HCT116 (cell line): ENCODE measurements at regions not wholly inside any gene's neighbourhood (a gene's known extent, or its start where the extent isn't known, plus 50 kb on each side); places are given as distances from the start of the nearest gene placed in this dataset.
"Not testable (repeated sequence)": the region's sequence is repeated elsewhere in the genome, so short reads cannot be mapped to it uniquely, and the experiment has no call there.

Source experiments
- ATAC-seq: fragments of 200-7000 bp; cut with Tn5 transposase; 2 replicates; pipeline ENCODE4 v1.9.1; 2020; ENCODE audit warnings: mild to moderate bottlenecking, moderate library complexity
- BruUV-seq: library from RNA; stranded (reverse); fragments of 400-500 nt; replicated peaks from 2 replicates; lab custom pipeline; 2021; lab: Mats Ljungman, UMichigan
- CTCF ChIA-PET: fragments of 300-600 bp; sonication (Branson Sonifier 250); formaldehyde crosslinking; loops from one replicate; lab custom pipeline; 2021; ENCODE audit warnings: antibody characterized with exemption; lab: Charles Lee
- POLR2A ChIA-PET: fragments of 300-600, 350-600 bp; sonication (Branson Sonifier 250); formaldehyde crosslinking; loops from one replicate; lab custom pipeline; 2021; ENCODE audit warnings: antibody characterized with exemption; lab: Charles Lee
- RAD21 ChIA-PET, 2 experiments: fragments of 300-600 bp; sonication (Branson Sonifier 250); formaldehyde crosslinking; loops; one replicate each; lab custom pipeline; 2023; ENCODE audit warnings: low total read pairs in 2 of 2; ENCODE audit not compliant: uncharacterized antibody in 2 of 2, unreplicated experiment in 2 of 2, low non-redundant PET in 1 of 2; lab: Charles Lee
- DNase-seq: peaks from one replicate; pipeline ENCODE4 v3.0.0-alpha.2; 2010; ENCODE audit warnings: low read depth, low spot score
- H2AFZ ChIP-seq: fragments of 200-600 bp; shearing (Covaris generic), sonication (generic); 2 replicates; pipeline ENCODE4 v1.6.1; 2017; ENCODE audit warnings: low read depth, mixed run types, mixed read lengths, antibody characterized with exemption, low read length; ENCODE audit not compliant: poor library complexity, severe bottlenecking
- H3K27ac ChIP-seq: 2 replicates; pipeline ENCODE4 v1.5.1; 2012; ENCODE audit warnings: low read depth, low read length
- H3K27me3 ChIP-seq: fragments of 200-600 bp; sonication (generic); 2 replicates; pipeline ENCODE4 v1.6.1; 2016; ENCODE audit warnings: mixed run types, low read length, mixed read lengths; ENCODE audit not compliant: insufficient read depth
- H3K36me3 ChIP-seq, 2 experiments: fragments of 200-500 bp in 1 of 2; fragments of 200-600 bp in 1 of 2; sonication (Bioruptor generic) in 1 of 2; sonication (generic) in 1 of 2; 2 replicates each; pipeline versions ENCODE4 v1.5.1 to v1.6.1; 2014 to 2016; ENCODE audit warnings: low read length in 2 of 2, inconsistent platforms in 1 of 2, mixed read lengths in 1 of 2, mixed run types in 1 of 2; ENCODE audit not compliant: insufficient read depth in 2 of 2, control insufficient read depth in 1 of 2
- H3K4me1 ChIP-seq, 2 experiments: fragments of 200-600 bp in 1 of 2; sonication (generic) in 1 of 2; 2 replicates each; pipeline versions ENCODE4 v1.5.1 to v1.6.1; 2012 to 2017; ENCODE audit warnings: low read length in 2 of 2, inconsistent platforms in 1 of 2, mild to moderate bottlenecking in 1 of 2, mixed read lengths in 1 of 2, mixed run types in 1 of 2, moderate library complexity in 1 of 2; ENCODE audit not compliant: insufficient read depth in 2 of 2, control insufficient read depth in 1 of 2
- H3K4me2 ChIP-seq: fragments of 200-600 bp; sonication (generic); 2 replicates; pipeline ENCODE4 v1.6.1; 2017; ENCODE audit warnings: mixed run types, low read length, mixed read lengths
- H3K4me3 ChIP-seq, 2 experiments: fragments of 200-600 bp in 1 of 2; sonication (generic) in 1 of 2; replicated peaks in 1 of 2; 2 replicates each; pipeline ENCODE4 v1.5.1; 2011 to 2016; ENCODE audit warnings: low read length in 2 of 2, control low read depth in 1 of 2, low read depth in 1 of 2, mild to moderate bottlenecking in 1 of 2, mixed read lengths in 1 of 2, mixed run types in 1 of 2
- H3K79me2 ChIP-seq: fragments of 200-600 bp; sonication (generic); 2 replicates; pipeline ENCODE4 v1.6.1; 2017; ENCODE audit warnings: mild to moderate bottlenecking, mixed run types, low read length, moderate library complexity, mixed read lengths; ENCODE audit not compliant: insufficient read depth
- H3K9ac ChIP-seq: fragments of 200-600 bp; sonication (generic); 2 replicates; pipeline ENCODE4 v1.6.1; 2016; ENCODE audit warnings: low read length, mixed read lengths
- H3K9me2 ChIP-seq: fragments of 200-600 bp; sonication (generic), shearing (Covaris generic); 2 replicates; pipeline ENCODE4 v1.6.1; 2017; ENCODE audit warnings: mixed run types, mild to moderate bottlenecking, moderate library complexity; ENCODE audit not compliant: insufficient read depth
- H3K9me3 ChIP-seq, 2 experiments: fragments of 200-500 bp in 1 of 2; fragments of 200-600 bp in 1 of 2; sonication (Bioruptor generic) in 1 of 2; sonication (generic) in 1 of 2; 2 replicates each; pipeline ENCODE4 v1.6.1; 2014 to 2017; ENCODE audit warnings: low read length in 2 of 2, mixed read lengths in 2 of 2, inconsistent platforms in 1 of 2, low read depth in 1 of 2, mild to moderate bottlenecking in 1 of 2, mixed run types in 1 of 2, moderate library complexity in 1 of 2; ENCODE audit not compliant: control insufficient read depth in 1 of 2, insufficient read depth in 1 of 2
- H4K20me1 ChIP-seq: fragments of 200-600 bp; sonication (generic), shearing (Covaris generic); 2 replicates; pipeline ENCODE4 v1.6.1; 2017; ENCODE audit warnings: mixed run types, mild to moderate bottlenecking, moderate library complexity; ENCODE audit not compliant: insufficient read depth
- CBX3 ChIP-seq: IDR thresholded peaks from 2 replicates; pipeline ENCODE4 v1.6.1; 2012; ENCODE audit warnings: low read depth
- ELF1 ChIP-seq: IDR thresholded peaks from 2 replicates; pipeline ENCODE4 v1.6.1; 2012; ENCODE audit warnings: low read depth, borderline replicate concordance
- FOSL1 ChIP-seq: IDR thresholded peaks from 2 replicates; pipeline ENCODE4 v1.6.1; 2012; ENCODE audit warnings: low read depth
- POLR2A ChIP-seq: IDR thresholded peaks from 2 replicates; pipeline ENCODE4 v1.7.0; 2011; ENCODE audit warnings: borderline replicate concordance; ENCODE audit not compliant: insufficient read depth, insufficient read length; ENCODE audit errors: extremely low read depth
- SP1 ChIP-seq: IDR thresholded peaks from 2 replicates; pipeline ENCODE4 v1.6.1; 2012; ENCODE audit warnings: low read depth
- TCF7L2 ChIP-seq: IDR thresholded peaks from 2 replicates; pipeline ENCODE4 v1.7.0; 2011; ENCODE audit warnings: borderline replicate concordance, inconsistent platforms; ENCODE audit not compliant: insufficient read depth, insufficient read length; ENCODE audit errors: extremely low read depth
- YY1 ChIP-seq: IDR thresholded peaks from 2 replicates; pipeline ENCODE4 v1.6.1; 2011; ENCODE audit warnings: low read length, low read depth, moderate library complexity, mild to moderate bottlenecking; ENCODE audit not compliant: insufficient replicate concordance; ENCODE audit errors: extremely low read depth
- ZFX ChIP-seq: fragments of 450-650 bp; IDR thresholded peaks from 2 replicates; pipeline ENCODE4 v1.6.1; 2017
- ZNF274 ChIP-seq: fragments of 200-500 bp; sonication (Bioruptor generic); IDR thresholded peaks from 2 replicates; pipeline ENCODE4 v1.6.1; 2014; ENCODE audit warnings: mild to moderate bottlenecking, low read depth, low read length, inconsistent platforms
- intact Hi-C: fragments of 100-400 bp; cut with micrococcal nuclease; formaldehyde crosslinking; loops from 2 replicates; pipeline ENCODE4 v1.10.0; 2022
- TF ChIP-seq, protein P1 (sequence below), 3 experiments: fragments of 200-600 bp in 1 of 3; sonication (generic) in 1 of 3; IDR thresholded peaks in 2 of 3; conservative IDR thresholded peaks in 1 of 3; 2 replicates each; pipeline ENCODE4 v1.5.1; 2012 to 2017; ENCODE audit warnings: low read depth in 2 of 3, low read length in 2 of 3, antibody characterized with exemption in 1 of 3, borderline replicate concordance in 1 of 3, control low read depth in 1 of 3, mild to moderate bottlenecking in 1 of 3, mixed read lengths in 1 of 3, mixed run types in 1 of 3, moderate library complexity in 1 of 3; ENCODE audit not compliant: insufficient read depth in 1 of 3
- TF ChIP-seq, protein P2 (sequence below): IDR thresholded peaks from 2 replicates; pipeline ENCODE4 v1.6.1; 2011; ENCODE audit warnings: mild to moderate bottlenecking, low read length, moderate library complexity; ENCODE audit not compliant: insufficient replicate concordance; ENCODE audit errors: extremely low read depth
- TF ChIP-seq, protein P3 (sequence below): IDR thresholded peaks from 2 replicates; pipeline ENCODE4 v1.6.1; 2012

DNA sequence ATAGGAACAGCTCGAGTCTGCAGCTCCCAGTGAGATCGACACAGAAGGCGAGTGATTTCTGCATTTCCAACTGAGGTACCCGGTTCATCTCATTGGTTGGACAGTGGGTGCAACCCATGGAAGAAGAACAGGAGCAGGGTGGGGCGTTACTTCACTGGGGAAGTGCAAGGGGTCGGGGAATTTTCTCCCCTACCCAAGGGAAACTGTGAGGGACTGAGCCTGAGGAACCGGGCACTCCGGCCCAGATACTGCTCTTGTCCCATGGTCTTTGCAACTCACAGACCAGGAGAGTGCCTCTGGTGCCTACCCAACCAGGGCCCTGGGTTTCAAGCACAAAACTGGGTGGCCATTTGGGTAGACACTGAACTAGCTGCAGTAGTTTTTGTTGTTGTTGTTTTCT lies 307.1 kb downstream of the AMY1C start (continued):
- TF ChIP-seq, protein P1, sequence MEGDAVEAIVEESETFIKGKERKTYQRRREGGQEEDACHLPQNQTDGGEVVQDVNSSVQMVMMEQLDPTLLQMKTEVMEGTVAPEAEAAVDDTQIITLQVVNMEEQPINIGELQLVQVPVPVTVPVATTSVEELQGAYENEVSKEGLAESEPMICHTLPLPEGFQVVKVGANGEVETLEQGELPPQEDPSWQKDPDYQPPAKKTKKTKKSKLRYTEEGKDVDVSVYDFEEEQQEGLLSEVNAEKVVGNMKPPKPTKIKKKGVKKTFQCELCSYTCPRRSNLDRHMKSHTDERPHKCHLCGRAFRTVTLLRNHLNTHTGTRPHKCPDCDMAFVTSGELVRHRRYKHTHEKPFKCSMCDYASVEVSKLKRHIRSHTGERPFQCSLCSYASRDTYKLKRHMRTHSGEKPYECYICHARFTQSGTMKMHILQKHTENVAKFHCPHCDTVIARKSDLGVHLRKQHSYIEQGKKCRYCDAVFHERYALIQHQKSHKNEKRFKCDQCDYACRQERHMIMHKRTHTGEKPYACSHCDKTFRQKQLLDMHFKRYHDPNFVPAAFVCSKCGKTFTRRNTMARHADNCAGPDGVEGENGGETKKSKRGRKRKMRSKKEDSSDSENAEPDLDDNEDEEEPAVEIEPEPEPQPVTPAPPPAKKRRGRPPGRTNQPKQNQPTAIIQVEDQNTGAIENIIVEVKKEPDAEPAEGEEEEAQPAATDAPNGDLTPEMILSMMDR (IDR thresholded peaks at IDR 0.05 in 2 of 3, conservative IDR thresholded peaks at IDR 0.05 in 1 of 3; ENCODE audit: borderline replicate concordance in 1 of 3, insufficient read depth in 1 of 3, low read depth in 2 of 3, low read length in 2 of 3) = no peak
- no peak for TF ChIP-seq FOSL1
- no peak for TF ChIP-seq SP1
- TF ChIP-seq CBX3 = no peak
- TF ChIP-seq, protein P2, sequence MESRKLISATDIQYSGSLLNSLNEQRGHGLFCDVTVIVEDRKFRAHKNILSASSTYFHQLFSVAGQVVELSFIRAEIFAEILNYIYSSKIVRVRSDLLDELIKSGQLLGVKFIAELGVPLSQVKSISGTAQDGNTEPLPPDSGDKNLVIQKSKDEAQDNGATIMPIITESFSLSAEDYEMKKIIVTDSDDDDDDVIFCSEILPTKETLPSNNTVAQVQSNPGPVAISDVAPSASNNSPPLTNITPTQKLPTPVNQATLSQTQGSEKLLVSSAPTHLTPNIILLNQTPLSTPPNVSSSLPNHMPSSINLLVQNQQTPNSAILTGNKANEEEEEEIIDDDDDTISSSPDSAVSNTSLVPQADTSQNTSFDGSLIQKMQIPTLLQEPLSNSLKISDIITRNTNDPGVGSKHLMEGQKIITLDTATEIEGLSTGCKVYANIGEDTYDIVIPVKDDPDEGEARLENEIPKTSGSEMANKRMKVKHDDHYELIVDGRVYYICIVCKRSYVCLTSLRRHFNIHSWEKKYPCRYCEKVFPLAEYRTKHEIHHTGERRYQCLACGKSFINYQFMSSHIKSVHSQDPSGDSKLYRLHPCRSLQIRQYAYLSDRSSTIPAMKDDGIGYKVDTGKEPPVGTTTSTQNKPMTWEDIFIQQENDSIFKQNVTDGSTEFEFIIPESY = no peak
- no peak for TF ChIP-seq TCF7L2
- TF ChIP-seq YY1 = no peak
- no peak for TF ChIP-seq ZFX
- TF ChIP-seq, protein P3, sequence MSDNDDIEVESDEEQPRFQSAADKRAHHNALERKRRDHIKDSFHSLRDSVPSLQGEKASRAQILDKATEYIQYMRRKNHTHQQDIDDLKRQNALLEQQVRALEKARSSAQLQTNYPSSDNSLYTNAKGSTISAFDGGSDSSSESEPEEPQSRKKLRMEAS = no peak
- no peak for TF ChIP-seq POLR2A
- TF ChIP-seq ELF1 = no peak
- TF ChIP-seq ZNF274 = no peak

DNA sequence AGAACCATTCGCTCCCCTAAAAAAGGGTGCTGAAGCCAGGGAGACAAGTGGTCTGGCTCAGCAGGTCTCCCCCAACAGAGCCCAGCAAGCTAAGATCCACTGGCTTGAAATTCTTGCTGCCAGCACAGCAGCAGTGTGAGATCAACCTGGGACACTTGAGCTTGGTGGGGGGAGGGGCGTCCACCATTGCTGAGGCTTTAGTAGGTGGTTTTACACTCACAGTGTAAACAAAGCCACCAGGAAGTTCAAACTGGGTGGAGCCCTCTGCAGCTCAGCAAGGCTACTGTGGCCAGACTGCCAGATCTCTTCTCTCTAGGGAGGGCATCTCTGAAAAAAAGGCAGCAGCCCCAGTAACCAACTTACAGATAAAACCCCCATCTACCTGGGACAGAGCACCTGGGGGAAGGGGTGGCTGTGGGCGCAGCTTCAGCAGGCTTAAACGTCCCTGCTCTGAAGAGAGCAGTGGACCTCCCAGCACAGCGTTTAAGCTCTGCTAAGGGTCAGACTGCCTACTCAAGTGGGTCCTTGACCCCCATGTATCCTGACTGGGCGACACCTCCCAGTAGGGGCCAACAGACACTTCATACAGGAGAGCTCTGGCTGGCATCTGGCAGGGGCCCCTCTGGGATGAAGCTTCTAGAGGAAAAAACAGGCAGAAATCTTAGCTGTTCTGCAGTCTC lies 307.7 kb downstream of the AMY1C start:
- H3K27ac ChIP-seq, ATAC-seq, H3K36me3 ChIP-seq, H3K79me2 ChIP-seq, H3K4me3 ChIP-seq, DNase-seq, H4K20me1 ChIP-seq, H3K9ac ChIP-seq, H3K9me2 ChIP-seq, H2AFZ ChIP-seq, RAD21 ChIA-PET, intact Hi-C loops, CTCF ChIA-PET, H3K4me2 ChIP-seq, H3K27me3 ChIP-seq, H3K4me1 ChIP-seq, POLR2A ChIA-PET, BruUV-seq: not testable (repeated sequence)
- peaks cover 0 to 13% of the 10 kb centered on the region in 2 experiments; a peak in 1 of 4 replicates for H3K9me3 ChIP-seq

DNA sequence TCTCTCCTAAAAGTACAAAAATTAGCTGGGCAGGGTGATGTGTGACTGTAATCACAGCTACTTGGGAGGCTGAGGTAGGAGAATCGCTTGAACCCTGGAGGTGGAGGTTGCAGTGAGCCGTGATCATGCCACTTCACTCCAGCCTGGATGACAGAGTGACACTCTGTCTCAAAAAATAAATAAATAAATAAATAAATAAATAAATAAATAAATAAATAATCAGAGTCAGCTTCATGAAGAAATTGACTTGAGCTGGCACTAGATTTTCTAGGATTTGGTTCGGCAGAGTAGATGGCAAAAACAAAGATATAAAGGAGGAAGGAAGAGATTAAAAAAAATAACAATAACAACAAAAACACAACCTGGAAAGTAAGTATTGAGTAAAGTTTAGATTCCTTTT lies 311.9 kb downstream of the AMY1C start:
- H3K9me2 ChIP-seq, H3K9ac ChIP-seq, H3K36me3 ChIP-seq, H3K79me2 ChIP-seq, intact Hi-C loops, DNase-seq, H3K27me3 ChIP-seq, H3K9me3 ChIP-seq, H3K4me1 ChIP-seq, POLR2A ChIA-PET, H3K27ac ChIP-seq, H3K4me3 ChIP-seq, RAD21 ChIA-PET, ATAC-seq, CTCF ChIA-PET, BruUV-seq, H3K4me2 ChIP-seq, H2AFZ ChIP-seq, H4K20me1 ChIP-seq: not testable (repeated sequence)
